GM23248 (cell line): ENCODE measurements at regions not wholly inside any gene's neighbourhood (a gene's known extent, or its start where the extent isn't known, plus 50 kb on each side); places are given as distances from the start of the nearest gene placed in this dataset.

Source experiments
- EZH2 ChIP-seq: fragments of 200-600 bp; sonication (generic); IDR thresholded peaks from 2 replicates; pipeline ENCODE4 v1.6.1; 2018; ENCODE audit warnings: antibody characterized with exemption, mild to moderate bottlenecking; ENCODE audit not compliant: insufficient read depth, poor library complexity, severe bottlenecking
- EZH2phosphoT487 ChIP-seq: fragments of 200-600 bp; sonication (generic); IDR thresholded peaks from 2 replicates; pipeline ENCODE4 v1.6.1; 2018; ENCODE audit warnings: antibody characterized with exemption, moderate library complexity, mild to moderate bottlenecking, low read depth; ENCODE audit not compliant: insufficient read depth

GRCh38 chr10:117878626-117879025 is 168.1 kb downstream of the RAB11FIP2 start:
- no peak for TF ChIP-seq EZH2
- no peak for TF ChIP-seq EZH2phosphoT487
